HPDE6-E6E7 (cell line): ENCODE measurements at regions not wholly inside any gene's neighbourhood (a gene's known extent, or its start where the extent isn't known, plus 50 kb on each side); places are given as distances from the start of the nearest gene placed in this dataset.

Experiments used
- DNase-seq: peaks from one replicate; pipeline ENCODE4 v3.0.0; 2011; ENCODE audit warnings: missing footprints; ENCODE audit errors: extremely low spot score

- DNase-seq = no peak
Observed at GRCh38 chr13:78334059-78334458, 269.3 kb downstream of the POU4F1 start.

- peak; percentile 27 for DNase-seq
Observed at GRCh38 chr13:78326633-78327032, 276.7 kb downstream of the POU4F1 start.

- DNase-seq = no peak
Observed at GRCh38 chr13:78325585-78325984, 277.8 kb downstream of the POU4F1 start.

- DNase-seq = peak; percentile 26
Observed at GRCh38 chr13:78323848-78324247, 279.5 kb downstream of the POU4F1 start.

GRCh38 chr13:78323040-78323439 lies 280.3 kb downstream of the POU4F1 start:
- no peak for DNase-seq

- DNase-seq = no peak
Observed at GRCh38 chr13:78319101-78319627, 284.2 kb downstream of the POU4F1 start.

GRCh38 chr13:78317030-78317429 lies 286.3 kb downstream of the POU4F1 start:
- DNase-seq = no peak

GRCh38 chr13:78309497-78310180 lies 293.7 kb downstream of the POU4F1 start:
- DNase-seq = no peak

- no peak for DNase-seq
Observed at GRCh38 chr13:78306519-78307206, 296.7 kb downstream of the POU4F1 start.

GRCh38 chr13:78305171-78305570 lies 298.2 kb downstream of the POU4F1 start:
- no peak for DNase-seq

GRCh38 chr13:78299832-78300623 lies 303.3 kb downstream of the POU4F1 start:
- no peak for DNase-seq

GRCh38 chr13:78298657-78299056 lies 304.7 kb downstream of the POU4F1 start:
- DNase-seq = no peak

GRCh38 chr13:78286748-78287147 lies 316.6 kb downstream of the POU4F1 start:
- DNase-seq = no peak

- DNase-seq = no peak
Observed at GRCh38 chr13:78265098-78265497, 338.3 kb downstream of the POU4F1 start.

GRCh38 chr13:78258304-78258703 lies 339.7 kb upstream of the EDNRB start:
- DNase-seq = no peak

GRCh38 chr13:78256484-78256883 lies 337.9 kb upstream of the EDNRB start:
- no peak for DNase-seq

- no peak for DNase-seq
Observed at GRCh38 chr13:78254113-78254512, 335.5 kb upstream of the EDNRB start.

- no peak for DNase-seq
Observed at GRCh38 chr13:78247362-78247761, 328.7 kb upstream of the EDNRB start.

- DNase-seq = peak; percentile 16
Observed at GRCh38 chr13:78241278-78241919, 322.8 kb upstream of the EDNRB start.

- no peak for DNase-seq
Observed at GRCh38 chr13:78239714-78240113, 321.1 kb upstream of the EDNRB start.

- DNase-seq = peak; percentile 12
Observed at GRCh38 chr13:78238911-78239310, 320.3 kb upstream of the EDNRB start.

- no peak for DNase-seq
Observed at GRCh38 chr13:78228940-78229339, 310.3 kb upstream of the EDNRB start.
